ENCODE measurements at regions not wholly inside any gene's neighbourhood (a gene's known extent, or its start where the extent isn't known, plus 50 kb on each side); places are given as distances from the start of the nearest gene placed in this dataset.

DNA sequence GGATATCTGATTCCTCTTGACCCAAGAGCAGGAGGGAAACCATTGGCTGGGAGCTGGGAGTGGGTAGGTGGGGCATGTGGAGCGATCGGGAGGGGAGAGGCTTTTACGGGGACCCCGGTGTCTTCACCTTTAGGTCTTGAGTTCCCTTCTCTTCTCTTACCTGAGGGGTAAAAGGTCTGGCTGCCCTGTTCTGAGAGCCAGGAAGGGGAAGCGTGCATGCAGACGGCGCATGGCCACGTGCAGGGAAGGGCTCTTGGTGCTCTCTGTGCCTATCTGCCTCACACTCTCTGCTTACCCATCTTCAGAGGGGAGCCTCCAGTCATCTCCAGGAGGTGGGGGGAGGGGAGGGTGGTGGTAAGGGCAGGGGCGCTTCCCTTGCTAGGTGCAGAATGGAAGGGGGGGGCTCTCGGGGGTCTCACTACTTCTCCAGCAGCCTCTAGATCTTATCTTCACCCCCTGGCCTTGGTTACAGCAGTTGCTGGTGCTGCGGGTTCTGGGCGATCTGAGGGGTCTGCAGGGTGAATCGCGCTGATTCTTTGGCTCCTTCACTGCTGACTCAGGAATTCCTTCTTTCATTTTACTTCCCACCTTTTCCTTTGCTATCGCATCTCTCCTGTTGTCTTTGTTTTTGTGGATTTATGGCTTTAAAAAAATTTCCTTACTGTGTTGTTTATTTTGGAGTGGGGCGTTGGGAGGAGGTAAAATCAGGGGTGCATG is 225.8 kb upstream of the HS6ST1 start:
- POLR2A ChIA-PET (ENCODE audit: unreplicated experiment): no interaction called here
- intact Hi-C loops (cut with micrococcal nuclease; ENCODE audit: unreplicated experiment): no loop called here
- no peaks in the 10 kb centered on the region for H4K20me1 ChIP-seq (ENCODE audit: insufficient read depth)
- H3F3A ChIP-seq (ENCODE audit: insufficient read depth, low read depth): no peaks in the 10 kb centered on the region
- H3K4me1 ChIP-seq (replicated peaks; ENCODE audit: insufficient read depth): no peaks in the 10 kb centered on the region
- no peak overlapping the region for H3K4me3 ChIP-seq
- H3K4me2 ChIP-seq: no peak overlapping the region
- no peak overlapping the region for H2AFZ ChIP-seq
- CTCF ChIA-PET: no interaction called here
- no peaks in the 10 kb centered on the region for H3K27me3 ChIP-seq (ENCODE audit: insufficient read depth, low read depth)
- no peak overlapping the region for H3K27ac ChIP-seq
- H3K36me3 ChIP-seq (ENCODE audit: low read depth): no peaks in the 10 kb centered on the region
- DNase-seq: no peak
- no peaks in the 10 kb centered on the region for H3K9me3 ChIP-seq (ENCODE audit: insufficient read depth, low read depth)
- BruUV-seq (replicated peaks): no TSS peak
- H3K79me2 ChIP-seq (ENCODE audit: low read depth): no peaks in the 10 kb centered on the region
- H3K9me2 ChIP-seq (ENCODE audit: insufficient read depth): no peaks in the 10 kb centered on the region
- TF ChIP-seq EZH2 (IDR thresholded peaks at IDR 0.05; ENCODE audit: low read depth): no peak
- TF ChIP-seq, protein P1, sequence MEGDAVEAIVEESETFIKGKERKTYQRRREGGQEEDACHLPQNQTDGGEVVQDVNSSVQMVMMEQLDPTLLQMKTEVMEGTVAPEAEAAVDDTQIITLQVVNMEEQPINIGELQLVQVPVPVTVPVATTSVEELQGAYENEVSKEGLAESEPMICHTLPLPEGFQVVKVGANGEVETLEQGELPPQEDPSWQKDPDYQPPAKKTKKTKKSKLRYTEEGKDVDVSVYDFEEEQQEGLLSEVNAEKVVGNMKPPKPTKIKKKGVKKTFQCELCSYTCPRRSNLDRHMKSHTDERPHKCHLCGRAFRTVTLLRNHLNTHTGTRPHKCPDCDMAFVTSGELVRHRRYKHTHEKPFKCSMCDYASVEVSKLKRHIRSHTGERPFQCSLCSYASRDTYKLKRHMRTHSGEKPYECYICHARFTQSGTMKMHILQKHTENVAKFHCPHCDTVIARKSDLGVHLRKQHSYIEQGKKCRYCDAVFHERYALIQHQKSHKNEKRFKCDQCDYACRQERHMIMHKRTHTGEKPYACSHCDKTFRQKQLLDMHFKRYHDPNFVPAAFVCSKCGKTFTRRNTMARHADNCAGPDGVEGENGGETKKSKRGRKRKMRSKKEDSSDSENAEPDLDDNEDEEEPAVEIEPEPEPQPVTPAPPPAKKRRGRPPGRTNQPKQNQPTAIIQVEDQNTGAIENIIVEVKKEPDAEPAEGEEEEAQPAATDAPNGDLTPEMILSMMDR (conservative IDR thresholded peaks at IDR 0.05): no peak

DNA sequence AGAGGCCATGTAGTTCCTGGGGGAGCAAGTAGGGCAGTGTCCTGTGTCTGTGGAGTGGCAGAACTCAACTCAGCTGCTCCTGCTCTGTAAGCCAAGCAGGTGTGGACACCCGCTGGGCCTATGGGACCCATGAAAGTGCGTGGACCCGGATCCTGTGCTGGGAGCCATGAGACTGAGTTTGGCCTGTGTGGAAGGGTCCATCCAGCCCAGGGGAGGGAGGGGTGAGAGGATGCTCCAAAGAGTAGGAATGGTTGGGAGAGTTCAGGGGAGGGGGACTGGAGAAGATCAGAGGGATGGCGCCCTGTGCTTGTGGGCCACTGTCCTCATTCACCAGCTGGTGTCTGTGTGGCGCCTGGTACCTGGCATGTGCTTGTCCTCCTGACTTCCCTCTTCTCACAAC is 226.4 kb upstream of the HS6ST1 start:
- Histone ChIP-seq H4K20me1 (ENCODE audit: insufficient read depth) (no peaks in the 10 kb centered on the region), H2AFZ (no peak overlapping the region), H3F3A (ENCODE audit: insufficient read depth, low read depth) (no peaks in the 10 kb centered on the region), H3K4me2 (no peak overlapping the region), H3K9me2 (ENCODE audit: insufficient read depth) (no peaks in the 10 kb centered on the region), H3K79me2 (ENCODE audit: low read depth) (no peaks in the 10 kb centered on the region), H3K4me3 (no peak overlapping the region), H3K4me1 (replicated peaks; ENCODE audit: insufficient read depth) (no peaks in the 10 kb centered on the region), H3K27ac (no peak overlapping the region), H3K9me3 (ENCODE audit: insufficient read depth, low read depth) (no peaks in the 10 kb centered on the region), H3K36me3 (ENCODE audit: low read depth) (no peaks in the 10 kb centered on the region), H3K27me3 (ENCODE audit: insufficient read depth, low read depth) (no peaks in the 10 kb centered on the region)
- ChIA-PET CTCF (no interaction called here), POLR2A (ENCODE audit: unreplicated experiment) (no interaction called here)
- DNase-seq: no peak
- TF ChIP-seq, protein P1 (conservative IDR thresholded peaks at IDR 0.05): no peak
- no peak for TF ChIP-seq EZH2 (IDR thresholded peaks at IDR 0.05; ENCODE audit: low read depth)
- intact Hi-C loops (cut with micrococcal nuclease; ENCODE audit: unreplicated experiment): no loop called here
- no TSS peak for BruUV-seq (replicated peaks)

DNA sequence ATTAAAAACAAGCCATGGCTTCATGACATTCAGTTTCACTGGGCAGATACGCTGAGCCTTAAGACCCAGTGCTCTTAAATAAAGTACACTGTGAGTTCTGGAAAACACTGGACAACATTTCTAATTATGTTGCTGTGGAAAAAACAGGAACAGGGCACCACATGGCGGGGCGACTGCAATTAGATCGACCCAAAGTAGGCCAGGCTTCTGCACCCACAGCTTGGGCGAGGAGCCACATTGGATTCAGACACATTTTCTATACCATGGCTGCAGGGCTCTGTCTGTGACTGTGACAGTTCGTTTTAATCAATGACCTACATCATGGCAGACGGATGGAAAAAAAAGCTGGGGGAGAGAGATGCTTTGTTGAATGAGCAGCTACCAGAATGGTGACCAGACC is 227.2 kb upstream of the HS6ST1 start:
- CTCF ChIA-PET: no interaction called here
- Histone ChIP-seq H3K4me3 (no peak overlapping the region), H3K4me2 (no peak overlapping the region), H2AFZ (no peak overlapping the region), H3K36me3 (ENCODE audit: low read depth) (no peaks in the 10 kb centered on the region), H3K27me3 (ENCODE audit: insufficient read depth, low read depth) (no peaks in the 10 kb centered on the region), H3K9me3 (ENCODE audit: insufficient read depth, low read depth) (no peaks in the 10 kb centered on the region), H3K9me2 (ENCODE audit: insufficient read depth) (no peaks in the 10 kb centered on the region), H3F3A (ENCODE audit: insufficient read depth, low read depth) (no peaks in the 10 kb centered on the region), H3K27ac (no peak overlapping the region), H4K20me1 (ENCODE audit: insufficient read depth) (no peaks in the 10 kb centered on the region), H3K79me2 (ENCODE audit: low read depth) (no peaks in the 10 kb centered on the region), H3K4me1 (replicated peaks; ENCODE audit: insufficient read depth) (no peaks in the 10 kb centered on the region)
- TF ChIP-seq, protein P1 (conservative IDR thresholded peaks at IDR 0.05): no peak
- TF ChIP-seq EZH2 (IDR thresholded peaks at IDR 0.05; ENCODE audit: low read depth): no peak
- POLR2A ChIA-PET (ENCODE audit: unreplicated experiment): no interaction called here
- no peak for DNase-seq
- BruUV-seq (replicated peaks): no TSS peak
- intact Hi-C loops (cut with micrococcal nuclease; ENCODE audit: unreplicated experiment): no loop called here
